H1 (cell line): ENCODE measurements at regions not wholly inside any gene's neighbourhood (a gene's known extent, or its start where the extent isn't known, plus 50 kb on each side); places are given as distances from the start of the nearest gene placed in this dataset.

Experiments used
- CTCF ChIA-PET: fragments of 300-600 bp; sonication (Branson Sonifier 250); formaldehyde crosslinking; loops from one replicate; lab custom pipeline; 2021; ENCODE audit not compliant: partially characterized antibody; lab: Charles Lee
- POLR2A ChIA-PET: fragments of 300-600 bp; sonication (Branson Sonifier 250); formaldehyde crosslinking; loops from one replicate; lab custom pipeline; 2021; ENCODE audit warnings: inconsistent platforms; ENCODE audit not compliant: partially characterized antibody; lab: Charles Lee
- DNase-seq, 2 experiments: peaks; one replicate each; pipeline versions ENCODE4 v3.0.0 to v3.0.0-alpha.2; 2010 to 2022; ENCODE audit warnings: low spot score in 2 of 2, low read depth in 1 of 2, mixed read lengths in 1 of 2
- FAIRE-seq: peaks from 2 replicates; lab custom pipeline; 2011; peaks lifted over from hg19 to GRCh38; lab: Jason Lieb, UNC
- H2AFZ ChIP-seq: 2 replicates; pipeline ENCODE4 v1.8.1; 2012; ENCODE audit warnings: low read length, inconsistent platforms
- H2AK5ac ChIP-seq: 2 replicates; pipeline ENCODE4 v1.6.1; 2013; ENCODE audit warnings: low read depth, low read length
- H2BK120ac ChIP-seq: replicated peaks from 2 replicates; pipeline ENCODE3; 2013; ENCODE audit warnings: low read depth, low read length, inconsistent platforms
- H2BK12ac ChIP-seq: 2 replicates; pipeline ENCODE4 v1.6.1; 2013; ENCODE audit warnings: low read depth, low read length
- H2BK15ac ChIP-seq: 2 replicates; pipeline ENCODE4 v1.6.1; 2013; ENCODE audit warnings: low read length
- H2BK20ac ChIP-seq: 2 replicates; pipeline ENCODE4 v1.6.1; 2013; ENCODE audit warnings: low read length
- H2BK5ac ChIP-seq: 2 replicates; pipeline ENCODE4 v1.6.1; 2013; ENCODE audit warnings: low read depth, low read length
- H3K14ac ChIP-seq: 2 replicates; pipeline ENCODE4 v1.6.1; 2013; ENCODE audit warnings: inconsistent platforms; ENCODE audit not compliant: insufficient read length
- H3K18ac ChIP-seq: 2 replicates; pipeline ENCODE4 v1.6.1; 2013; ENCODE audit warnings: low read length; ENCODE audit errors: extremely low read depth
- H3K23ac ChIP-seq: 2 replicates; pipeline ENCODE4 v1.6.1; 2013; ENCODE audit warnings: inconsistent platforms; ENCODE audit not compliant: insufficient read length
- H3K23me2 ChIP-seq: 2 replicates; pipeline ENCODE4 v1.6.1; 2013; ENCODE audit warnings: low read depth, low read length
- H3K27ac ChIP-seq: 2 replicates; pipeline ENCODE4 v1.6.1; 2011; ENCODE audit warnings: low read depth, low read length, inconsistent platforms
- H3K27me3 ChIP-seq, 4 experiments: replicated peaks in 1 of 4; 1 replicate in 1 of 4; 2 replicates in 3 of 4; pipeline versions ENCODE4 v1.6.1 to v1.8.1; 2011 to 2013; ENCODE audit warnings: low read length in 3 of 4, mild to moderate bottlenecking in 3 of 4, inconsistent platforms in 2 of 4, mixed read lengths in 2 of 4, moderate library complexity in 1 of 4; ENCODE audit not compliant: control insufficient read depth in 3 of 4, insufficient read depth in 3 of 4; ENCODE audit errors: extremely low read depth in 1 of 4
- H3K36me3 ChIP-seq, 4 experiments: 2 replicates each; pipeline versions ENCODE4 v1.6.1 to v1.8.1; 2011 to 2013; ENCODE audit warnings: mild to moderate bottlenecking in 4 of 4, low read length in 3 of 4, moderate library complexity in 2 of 4, control low read depth in 1 of 4, inconsistent platforms in 1 of 4; ENCODE audit not compliant: insufficient read depth in 4 of 4, control insufficient read depth in 2 of 4
- H3K4ac ChIP-seq: replicated peaks from 2 replicates; pipeline ENCODE3; 2013; ENCODE audit warnings: low read length, low read depth, mixed read lengths, inconsistent platforms; ENCODE audit not compliant: insufficient read length
- H3K4me1 ChIP-seq, 4 experiments: replicated peaks in 1 of 4; 1 replicate in 1 of 4; 2 replicates in 3 of 4; pipeline versions ENCODE4 v1.6.1 to v1.8.1; 2011 to 2013; ENCODE audit warnings: low read length in 3 of 4, inconsistent platforms in 2 of 4, mixed read lengths in 1 of 4; ENCODE audit not compliant: insufficient read depth in 4 of 4, control insufficient read depth in 3 of 4
- H3K4me2 ChIP-seq, 2 experiments: 2 replicates each; pipeline versions ENCODE4 v1.6.1 to v1.8.1; 2011 to 2013; ENCODE audit warnings: low read depth in 2 of 2, low read length in 2 of 2, control low read depth in 1 of 2, inconsistent platforms in 1 of 2, mild to moderate bottlenecking in 1 of 2; ENCODE audit not compliant: insufficient read depth in 1 of 2
- H3K4me3 ChIP-seq, 4 experiments: fragments of 200-600, 300-600 bp in 1 of 4; sonication (generic), shearing (Covaris generic), sonication (Bioruptor Twin) in 1 of 4; 2 replicates each; pipeline versions ENCODE4 v1.5.1 to v1.8.1; 2011 to 2016; ENCODE audit warnings: low read length in 4 of 4, low read depth in 3 of 4, control low read depth in 2 of 4, inconsistent platforms in 2 of 4, mild to moderate bottlenecking in 2 of 4, mixed read lengths in 1 of 4, moderate library complexity in 1 of 4; ENCODE audit not compliant: insufficient read depth in 2 of 4; ENCODE audit errors: extremely low read depth in 1 of 4
- H3K56ac ChIP-seq: replicated peaks from 2 replicates; pipeline ENCODE3; 2013; ENCODE audit warnings: low read depth, mild to moderate bottlenecking, mixed read lengths, low read length, inconsistent platforms; ENCODE audit not compliant: insufficient read length
- H3K79me1 ChIP-seq: 2 replicates; pipeline ENCODE4 v1.6.1; 2013; ENCODE audit warnings: low read depth, low read length, control low read depth
- H3K79me2 ChIP-seq, 2 experiments: 2 replicates each; pipeline versions ENCODE4 v1.6.1 to v1.8.1; 2012 to 2013; ENCODE audit warnings: low read length in 2 of 2, mild to moderate bottlenecking in 2 of 2, inconsistent platforms in 1 of 2; ENCODE audit not compliant: insufficient read depth in 2 of 2, control insufficient read depth in 1 of 2
- H3K9ac ChIP-seq, 4 experiments: replicated peaks in 1 of 4; 1 replicate in 1 of 4; 2 replicates in 3 of 4; pipeline versions ENCODE4 v1.6.1 to v1.8.1; 2011 to 2013; ENCODE audit warnings: low read depth in 3 of 4, low read length in 3 of 4, control low read depth in 2 of 4, mild to moderate bottlenecking in 2 of 4, moderate library complexity in 2 of 4, inconsistent platforms in 1 of 4; ENCODE audit errors: extremely low read depth in 1 of 4
- H3K9me3 ChIP-seq, 2 experiments: 2 replicates each; pipeline versions ENCODE4 v1.6.1 to v1.8.1; 2012 to 2013; ENCODE audit warnings: mild to moderate bottlenecking in 2 of 2, moderate library complexity in 2 of 2, control low read depth in 1 of 2, inconsistent platforms in 1 of 2, low read depth in 1 of 2, low read length in 1 of 2, mixed read lengths in 1 of 2; ENCODE audit not compliant: insufficient read depth in 2 of 2
- H4K20me1 ChIP-seq, 2 experiments: replicated peaks in 1 of 2; 2 replicates each; pipeline versions ENCODE3 to v1.8.1; 2011 to 2013; ENCODE audit warnings: inconsistent platforms in 2 of 2, low read length in 2 of 2, mild to moderate bottlenecking in 1 of 2; ENCODE audit not compliant: insufficient read depth in 2 of 2, control insufficient read depth in 1 of 2
- H4K5ac ChIP-seq: 2 replicates; pipeline ENCODE4 v1.6.1; 2013; ENCODE audit warnings: low read length, low read depth, mixed read lengths, inconsistent platforms; ENCODE audit not compliant: insufficient read length
- H4K8ac ChIP-seq: 2 replicates; pipeline ENCODE4 v1.8.0; 2013; ENCODE audit warnings: mild to moderate bottlenecking, moderate library complexity, low read length, inconsistent platforms; ENCODE audit not compliant: insufficient read depth; ENCODE audit errors: extremely low read depth
- H4K91ac ChIP-seq: replicated peaks from 2 replicates; pipeline ENCODE3; 2013; ENCODE audit warnings: low read length, mixed read lengths, inconsistent platforms; ENCODE audit not compliant: insufficient read length
- BACH1 ChIP-seq: IDR thresholded peaks from 2 replicates; pipeline ENCODE4 v1.6.1; 2012; ENCODE audit warnings: low read length, improper control_type of control experiment
- BCL11A ChIP-seq, 2 experiments: IDR thresholded peaks; one replicate each; pipeline ENCODE4 v1.6.1; 2011; ENCODE audit warnings: low read depth in 2 of 2, low read length in 2 of 2, mild to moderate bottlenecking in 2 of 2
- CBX5 ChIP-seq: fragments of 300-800, 300-1000 bp; sonication (generic); IDR thresholded peaks from 2 replicates; pipeline ENCODE4 v1.7.1; 2016; ENCODE audit warnings: antibody characterized with exemption, low read length, low read depth
- CHD2 ChIP-seq: IDR thresholded peaks from 2 replicates; pipeline ENCODE4 v1.6.1; 2012; ENCODE audit warnings: low read length, improper control_type of control experiment
- CTBP2 ChIP-seq: IDR thresholded peaks from 2 replicates; pipeline ENCODE4 v1.7.0; 2011; ENCODE audit warnings: borderline replicate concordance, mild to moderate bottlenecking, moderate library complexity, mixed read lengths, low read length; ENCODE audit not compliant: insufficient read depth, insufficient read length
- EP300 ChIP-seq, 2 experiments: IDR thresholded peaks; 1 replicate in 1 of 2; 2 replicates in 1 of 2; pipeline ENCODE4 v1.6.1; 2011 to 2012; ENCODE audit warnings: low read depth in 2 of 2, low read length in 2 of 2, mild to moderate bottlenecking in 2 of 2, borderline replicate concordance in 1 of 2, inconsistent platforms in 1 of 2, moderate library complexity in 1 of 2
- HDAC2 ChIP-seq, 2 experiments: fragments of 300-600 bp in 1 of 2; sonication (generic) in 1 of 2; IDR thresholded peaks; 2 replicates each; pipeline ENCODE4 v1.6.1; 2011 to 2012; ENCODE audit warnings: low read depth in 2 of 2, low read length in 2 of 2, mild to moderate bottlenecking in 2 of 2, moderate library complexity in 2 of 2, borderline replicate concordance in 1 of 2, inconsistent platforms in 1 of 2
- KDM5A ChIP-seq: fragments of 200-600 bp; IDR thresholded peaks from 2 replicates; pipeline ENCODE4 v1.7.1; 2012; ENCODE audit warnings: mild to moderate bottlenecking, low read length, inconsistent platforms, mixed read lengths
- PHF8 ChIP-seq: fragments of 200-600 bp; sonication (generic); conservative IDR thresholded peaks from 2 replicates; pipeline ENCODE4 v1.7.1; 2012; ENCODE audit warnings: low read depth, mild to moderate bottlenecking, inconsistent platforms, low read length, moderate library complexity
- POLR2A ChIP-seq, 2 experiments: IDR thresholded peaks; 1 replicate in 1 of 2; 2 replicates in 1 of 2; pipeline ENCODE4 v1.6.1; 2011; ENCODE audit warnings: low read depth in 2 of 2, low read length in 2 of 2, mild to moderate bottlenecking in 2 of 2; ENCODE audit errors: control extremely low read depth in 1 of 2
- SAP30 ChIP-seq: fragments of 300-600 bp; sonication (generic); IDR thresholded peaks from 2 replicates; pipeline ENCODE4 v1.7.1; 2012; ENCODE audit warnings: low read length, moderate library complexity, mild to moderate bottlenecking, inconsistent platforms; ENCODE audit not compliant: insufficient read depth, insufficient replicate concordance
- SP2 ChIP-seq: IDR thresholded peaks from 2 replicates; pipeline ENCODE4 v1.6.1; 2012; ENCODE audit warnings: mild to moderate bottlenecking, low read length, inconsistent platforms
- SUZ12 ChIP-seq: fragments of 200-600 bp; sonication (generic); IDR thresholded peaks from 2 replicates; pipeline ENCODE4 v1.6.1; 2012; ENCODE audit warnings: mild to moderate bottlenecking, inconsistent platforms, low read length, moderate library complexity, mixed read lengths
- WGBS, 2 experiments: shearing (Covaris generic) in 1 of 2; methylation state at CpG; one replicate each; pipeline versions ENCODE4 v1.1.6 to v1.1.7; 2013 to 2015; ENCODE audit warnings: low lambda C conversion rate in 2 of 2, mixed read lengths in 2 of 2, inconsistent platforms in 1 of 2, low coverage in 1 of 2, missing lambda C conversion rate in 1 of 2; ENCODE audit not compliant: insufficient replicate concordance in 2 of 2, insufficient coverage in 1 of 2, insufficient read length in 1 of 2; ENCODE audit errors: extremely low coverage in 1 of 2, missing lambda C conversion rate in 1 of 2; 5-methylcytosine and 5-hydroxymethylcytosine counted together
- TF ChIP-seq, protein P1 (sequence below): IDR thresholded peaks from 2 replicates; pipeline ENCODE4 v1.6.1; 2011; ENCODE audit warnings: low read depth, mild to moderate bottlenecking, low read length; ENCODE audit not compliant: insufficient read depth

DNA sequence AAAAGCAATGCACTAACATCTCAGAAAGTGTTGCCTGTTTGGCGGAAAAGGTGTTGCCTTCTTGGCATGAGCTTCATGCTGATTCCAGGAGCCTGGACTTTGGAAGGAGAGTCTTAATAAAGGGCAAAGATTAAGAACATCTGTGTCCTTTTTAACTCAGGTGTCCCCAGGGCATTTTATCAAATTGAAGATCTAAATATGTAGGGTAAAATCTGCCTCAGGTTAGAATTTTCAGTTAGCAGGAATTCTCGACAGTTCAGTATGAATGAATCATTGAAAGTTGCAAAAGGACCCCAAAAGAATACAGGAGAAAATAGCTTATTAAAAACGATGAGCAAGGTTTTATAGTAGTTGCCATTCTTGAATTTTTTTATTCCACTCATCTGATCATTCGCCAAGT lies 325.2 kb downstream of the SUCLA2 start:
- Histone ChIP-seq H3K23me2 (no peaks in the 10 kb centered on the region; the same call in 1 of the 2 replicates), H3K56ac (no peak overlapping the region), H3K27ac (no peak overlapping the region), H3K9me3 (no peaks in the 10 kb centered on the region), H2AK5ac (no peak overlapping the region), H2BK5ac (no peak overlapping the region), H4K91ac (no peak overlapping the region), H3K4me3 (no peak overlapping the region), H2AFZ (no peak overlapping the region; the same call in 1 of the 2 replicates), H3K36me3 (no peaks in the 10 kb centered on the region), H3K79me2 (no peaks in the 10 kb centered on the region), H2BK12ac (no peak overlapping the region), H3K9ac (no peak overlapping the region), H4K8ac (no peak overlapping the region), H3K4me1 (no peaks in the 10 kb centered on the region), H3K4me2 (no peak overlapping the region)
- DNase-seq (no peak), FAIRE-seq (no peak)
- POLR2A ChIA-PET = no interaction called here
- 85% methylated on average over 4 of the region's 4 CpGs; no CpG with 5 or more reads in 1 of the 2 experiments for WGBS, 2 experiments
- TF ChIP-seq CTBP2 = no peak
- TF ChIP-seq POLR2A (IDR thresholded peaks at IDR 0.05; ENCODE audit: control extremely low read depth in 1 of 2, low read depth in 2 of 2, low read length in 2 of 2) = no peak
- no peak for TF ChIP-seq SAP30
- TF ChIP-seq, protein P1, sequence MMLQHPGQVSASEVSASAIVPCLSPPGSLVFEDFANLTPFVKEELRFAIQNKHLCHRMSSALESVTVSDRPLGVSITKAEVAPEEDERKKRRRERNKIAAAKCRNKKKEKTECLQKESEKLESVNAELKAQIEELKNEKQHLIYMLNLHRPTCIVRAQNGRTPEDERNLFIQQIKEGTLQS = no peak
- no peak for TF ChIP-seq KDM5A
- TF ChIP-seq SUZ12 = no peak
- no peak for TF ChIP-seq CHD2
- no peak for TF ChIP-seq PHF8
- no peak for TF ChIP-seq SP2
- no peak for TF ChIP-seq CBX5
- no peak for TF ChIP-seq HDAC2 (IDR thresholded peaks at IDR 0.05; ENCODE audit: borderline replicate concordance in 1 of 2, low read depth in 2 of 2, low read length in 2 of 2)
- TF ChIP-seq BCL11A (IDR thresholded peaks at IDR 0.05; ENCODE audit: low read depth in 2 of 2, low read length in 2 of 2) = no peak
- TF ChIP-seq EP300 (IDR thresholded peaks at IDR 0.05; ENCODE audit: borderline replicate concordance in 1 of 2, low read depth in 2 of 2, low read length in 2 of 2) = no peak
- no peak for TF ChIP-seq BACH1
- TF ChIP-seq, all 59 proteins: peak for 0
- no peak overlapping the region for H3K18ac ChIP-seq
- H3K79me1 ChIP-seq = no peaks in the 10 kb centered on the region
- H2BK15ac ChIP-seq = no peak overlapping the region
- no peak overlapping the region for H4K5ac ChIP-seq
- CTCF ChIA-PET = no interaction called here
- no peak overlapping the region for H3K23ac ChIP-seq
- H3K14ac ChIP-seq = no peak overlapping the region
- H2BK120ac ChIP-seq = no peak overlapping the region
- no peaks in the 10 kb centered on the region for H3K27me3 ChIP-seq
- H4K20me1 ChIP-seq = no peaks in the 10 kb centered on the region
- no peak overlapping the region for H2BK20ac ChIP-seq
- no peak overlapping the region for H3K4ac ChIP-seq
